Pancreas (tissue), 10 donors: ENCODE measurements at regions not wholly inside any gene's neighbourhood (a gene's known extent, or its start where the extent isn't known, plus 50 kb on each side); places are given as distances from the start of the nearest gene placed in this dataset.

Experiments used
- ATAC-seq, 4 donors: fragments of 200-7000 bp; cut with Tn5 transposase; one replicate each; pipeline versions ENCODE4 v1.8.0 to v1.9.1; 2020; ENCODE audit warnings: mild to moderate bottlenecking in 4 of 4, moderate library complexity in 4 of 4
- DNase-seq, 6 donors: peaks; one replicate each; pipeline ENCODE4 v3.0.0-alpha.2; 2020
- FAIRE-seq: peaks from 2 replicates; lab custom pipeline; 2012; peaks lifted over from hg19 to GRCh38; lab: Jason Lieb, UNC
- H3K27ac ChIP-seq, 4 donors: fragments of 200-600 bp; sonication (generic); 1 replicate in 3 of 4; 2 replicates in 1 of 4; pipeline versions ENCODE4 v1.5.0 to v1.8.0; 2020
- H3K27me3 ChIP-seq, 4 donors: fragments of 200-600 bp; one replicate each; pipeline ENCODE4 v1.8.0; 2021
- H3K36me3 ChIP-seq, 3 donors: fragments of 200-600 bp; sonication (generic) in 1 of 3; one replicate each; pipeline versions ENCODE4 v1.5.0 to v1.8.0; 2020 to 2021
- H3K4me1 ChIP-seq, 3 donors: fragments of 200-600 bp; one replicate each; pipeline ENCODE4 v1.8.0; 2021
- H3K4me3 ChIP-seq, 4 donors: fragments of 200-600 bp; sonication (generic) in 2 of 4; one replicate each; pipeline versions ENCODE4 v1.5.0 to v1.8.0; 2020 to 2021
- H3K9me3 ChIP-seq, 4 donors: fragments of 200-600 bp; one replicate each; pipeline ENCODE4 v1.8.0; 2021
- WGBS, 2 donors: extraction: QIAGEN DNeasy Blood & Tissue Kit; methylation state at CpG; one replicate each; pipeline ENCODE4 v1.1.7; 2013; 5-methylcytosine and 5-hydroxymethylcytosine counted together
- intact Hi-C, 3 donors: fragments of 100-400 bp; cut with DNase I; formaldehyde crosslinking; loops; one replicate each; pipeline versions ENCODE4 v1.11.1 to v1.14.2; 2022
- TF ChIP-seq, protein P1 (sequence below), 4 donors: fragments of 200-600 bp; sonication (generic) in 3 of 4; IDR thresholded peaks; one replicate each; pipeline versions ENCODE4 v1.5.0 to v1.8.0; 2021; ENCODE audit warnings: antibody characterized with exemption in 4 of 4
- donor health status: healthy with polysubstance abuse.
- donor health status: DM: no; HTN: no; CAD: no; lungs with moderate emphysema.
- donor health status: DM: no; HTN: no; CAD: no.
- donor health status: control.
- donor health status: control.
- donor health status: Bipolar disorder and iron deficiency.
- donor health status: DM: yes; HTN: yes; CAD: no.
- donor health status: DM: no; HTN: no; CAD: no.
- donor health status: DM: no; HTN: no; CAD: no.
- donor health status: DM: yes; HTN: yes; CAD: no.

DNA sequence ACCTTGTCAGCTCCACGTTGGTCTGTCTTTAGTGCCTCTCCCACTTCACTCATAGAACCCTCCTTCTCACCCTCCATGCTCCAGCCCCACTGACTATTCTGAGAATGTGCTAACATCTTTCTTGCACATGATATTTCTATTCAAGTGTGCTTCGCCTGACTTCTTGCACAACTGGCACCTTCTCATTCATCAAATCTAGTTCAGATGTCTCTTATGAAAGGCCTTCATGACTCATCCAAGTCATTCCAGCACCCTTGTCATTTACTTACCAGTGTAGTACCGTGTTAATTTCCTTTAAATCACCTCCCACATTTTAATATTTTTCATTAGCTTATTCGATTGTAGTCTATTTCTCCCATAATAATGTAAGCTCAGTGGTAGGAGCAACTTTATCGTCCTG, 197.8 kb upstream of the PIRT start:
- FAIRE-seq, result no peak
- Histone ChIP-seq H3K27me3 (no peaks in the 10 kb centered on the region), H3K9me3 (no peaks in the 10 kb centered on the region), H3K27ac (no peak overlapping the region), H3K36me3 (no peaks in the 10 kb centered on the region), H3K4me1 (no peaks in the 10 kb centered on the region), H3K4me3 (no peak overlapping the region)
- no peak for DNase-seq
- intact Hi-C loops, result no loop called here
- TF ChIP-seq, protein P1, sequence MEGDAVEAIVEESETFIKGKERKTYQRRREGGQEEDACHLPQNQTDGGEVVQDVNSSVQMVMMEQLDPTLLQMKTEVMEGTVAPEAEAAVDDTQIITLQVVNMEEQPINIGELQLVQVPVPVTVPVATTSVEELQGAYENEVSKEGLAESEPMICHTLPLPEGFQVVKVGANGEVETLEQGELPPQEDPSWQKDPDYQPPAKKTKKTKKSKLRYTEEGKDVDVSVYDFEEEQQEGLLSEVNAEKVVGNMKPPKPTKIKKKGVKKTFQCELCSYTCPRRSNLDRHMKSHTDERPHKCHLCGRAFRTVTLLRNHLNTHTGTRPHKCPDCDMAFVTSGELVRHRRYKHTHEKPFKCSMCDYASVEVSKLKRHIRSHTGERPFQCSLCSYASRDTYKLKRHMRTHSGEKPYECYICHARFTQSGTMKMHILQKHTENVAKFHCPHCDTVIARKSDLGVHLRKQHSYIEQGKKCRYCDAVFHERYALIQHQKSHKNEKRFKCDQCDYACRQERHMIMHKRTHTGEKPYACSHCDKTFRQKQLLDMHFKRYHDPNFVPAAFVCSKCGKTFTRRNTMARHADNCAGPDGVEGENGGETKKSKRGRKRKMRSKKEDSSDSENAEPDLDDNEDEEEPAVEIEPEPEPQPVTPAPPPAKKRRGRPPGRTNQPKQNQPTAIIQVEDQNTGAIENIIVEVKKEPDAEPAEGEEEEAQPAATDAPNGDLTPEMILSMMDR (IDR thresholded peaks at IDR 0.05), result no peak
- no peak for ATAC-seq
- WGBS, 2 donors, result 40 to 47% methylated on average over 5 of the region's 5 CpGs

DNA sequence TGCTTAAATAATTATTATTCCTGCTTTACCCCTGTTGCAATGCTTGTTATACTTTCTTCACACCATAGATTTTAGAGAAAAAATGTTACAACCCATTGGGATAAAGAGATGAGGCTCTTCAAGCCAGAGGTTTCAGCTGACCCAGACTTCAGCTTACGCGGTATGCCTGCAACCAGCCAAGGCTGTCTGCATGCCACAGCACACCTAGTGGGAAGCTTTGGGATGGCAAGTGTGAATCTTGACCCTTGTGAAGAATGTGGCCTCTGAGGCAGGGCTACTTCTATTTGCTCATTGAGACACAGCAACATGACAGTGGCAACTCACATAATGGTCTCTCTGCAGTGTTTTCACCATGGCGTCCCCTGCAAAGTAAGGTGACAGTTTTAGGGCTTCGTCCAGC, 193.9 kb upstream of the PIRT start:
- TF ChIP-seq, protein P1 (IDR thresholded peaks at IDR 0.05), result no peak
- H3K27me3 ChIP-seq, result no peaks in the 10 kb centered on the region
- ATAC-seq (no peak), DNase-seq (no peak), FAIRE-seq (no peak)
- no peaks in the 10 kb centered on the region for H3K36me3 ChIP-seq
- intact Hi-C loops, result no loop called here
- WGBS, 2 donors, result 78 to 84% methylated on average over 4 of the region's 4 CpGs
- no peak overlapping the region for H3K4me3 ChIP-seq
- no peaks in the 10 kb centered on the region for H3K9me3 ChIP-seq
- H3K27ac ChIP-seq, result no peak overlapping the region
- H3K4me1 ChIP-seq, result no peaks in the 10 kb centered on the region

DNA sequence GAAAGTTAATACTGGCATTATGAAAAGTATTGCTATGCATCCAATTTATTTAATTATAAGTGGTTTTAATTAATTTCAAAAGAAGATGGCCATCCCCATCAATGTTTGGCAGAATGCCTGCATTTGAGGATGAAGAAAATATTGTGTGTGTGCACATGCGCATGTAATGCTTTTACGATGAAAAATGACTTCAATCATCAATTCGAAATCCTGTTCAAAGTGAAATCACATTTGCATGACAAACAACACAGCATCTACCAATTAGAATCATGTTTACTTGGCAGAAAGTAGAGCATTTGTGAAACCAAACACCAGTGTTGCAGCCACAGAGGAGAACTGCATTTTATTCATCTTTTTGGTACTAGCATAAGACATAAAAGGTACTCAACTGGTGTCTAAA, 191.9 kb upstream of the PIRT start:
- intact Hi-C loops, result no loop called here
- H3K9me3 ChIP-seq, result no peaks in the 10 kb centered on the region
- ATAC-seq (no peak), FAIRE-seq (no peak), DNase-seq (no peak)
- no peaks in the 10 kb centered on the region for H3K36me3 ChIP-seq
- H3K4me3 ChIP-seq, result no peak overlapping the region
- TF ChIP-seq, protein P1 (IDR thresholded peaks at IDR 0.05), result no peak
- WGBS, 2 donors, result 66 to 70% methylated on average over 3 of the region's 3 CpGs
- H3K27ac ChIP-seq, result no peak overlapping the region
- no peaks in the 10 kb centered on the region for H3K27me3 ChIP-seq
- H3K4me1 ChIP-seq, result no peaks in the 10 kb centered on the region

DNA sequence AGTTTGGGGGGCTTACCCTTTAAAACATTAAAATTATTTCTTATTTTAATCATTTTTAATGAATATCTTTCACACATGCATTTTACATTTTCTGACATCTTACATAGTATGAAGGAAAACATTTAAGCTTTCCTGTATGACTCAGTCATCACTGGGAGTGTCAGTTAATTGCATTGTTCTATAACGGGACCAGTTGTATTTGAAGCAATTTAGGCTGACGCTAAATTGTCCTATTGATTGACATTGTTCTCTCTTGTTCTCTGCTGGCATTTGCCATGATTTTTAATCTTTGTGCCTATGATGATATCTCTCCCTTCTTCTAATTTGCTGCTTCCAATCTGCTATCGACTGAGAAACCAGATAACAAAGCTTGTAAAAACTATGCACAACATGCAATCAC, 190.5 kb upstream of the PIRT start:
- ATAC-seq (no peak), FAIRE-seq (no peak), DNase-seq (no peak)
- WGBS, 2 donors, result 65 to 67% methylated on average over 3 of the region's 3 CpGs
- Histone ChIP-seq H3K36me3 (no peaks in the 10 kb centered on the region), H3K27me3 (no peaks in the 10 kb centered on the region), H3K4me1 (no peaks in the 10 kb centered on the region), H3K4me3 (no peak overlapping the region), H3K9me3 (no peaks in the 10 kb centered on the region), H3K27ac (no peak overlapping the region)
- TF ChIP-seq, protein P1 (IDR thresholded peaks at IDR 0.05), result no peak
- intact Hi-C loops, result no loop called here

DNA sequence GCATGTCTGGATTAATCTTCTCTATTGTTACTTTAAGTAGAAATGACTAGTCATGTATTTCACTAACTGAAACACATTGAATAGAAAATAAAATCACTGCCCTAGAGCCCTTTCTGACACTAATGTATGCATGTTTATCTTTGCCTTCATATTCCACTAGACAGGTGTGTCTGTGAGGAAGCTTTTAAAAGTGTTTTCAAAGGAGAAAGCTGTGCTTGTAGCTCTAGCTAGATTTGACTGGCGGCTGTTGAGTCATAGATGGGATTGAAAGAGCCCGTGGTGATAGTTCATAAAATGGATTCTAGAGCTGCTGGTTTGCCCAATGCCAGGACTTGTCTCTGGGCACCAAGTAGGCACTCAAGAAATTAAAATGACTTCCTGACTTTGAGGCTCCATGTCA, 189.0 kb upstream of the PIRT start:
- WGBS, 2 donors, result 58 to 93% methylated on average over 2 of the region's 2 CpGs
- intact Hi-C loops, result no loop called here
- no peak for FAIRE-seq

More for the DNA sequence above, 189.0 kb upstream of the PIRT start:
- Histone ChIP-seq H3K27me3 (no peaks in the 10 kb centered on the region), H3K4me1 (no peaks in the 10 kb centered on the region), H3K36me3 (no peaks in the 10 kb centered on the region), H3K27ac (no peak overlapping the region), H3K4me3 (no peak overlapping the region), H3K9me3 (no peaks in the 10 kb centered on the region)
- no peak for ATAC-seq
- no peak for DNase-seq
- TF ChIP-seq, protein P1 (IDR thresholded peaks at IDR 0.05), result no peak
